ENCODE measurements at regions not wholly inside any gene's neighbourhood (a gene's known extent, or its start where the extent isn't known, plus 50 kb on each side); places are given as distances from the start of the nearest gene placed in this dataset.

DNA sequence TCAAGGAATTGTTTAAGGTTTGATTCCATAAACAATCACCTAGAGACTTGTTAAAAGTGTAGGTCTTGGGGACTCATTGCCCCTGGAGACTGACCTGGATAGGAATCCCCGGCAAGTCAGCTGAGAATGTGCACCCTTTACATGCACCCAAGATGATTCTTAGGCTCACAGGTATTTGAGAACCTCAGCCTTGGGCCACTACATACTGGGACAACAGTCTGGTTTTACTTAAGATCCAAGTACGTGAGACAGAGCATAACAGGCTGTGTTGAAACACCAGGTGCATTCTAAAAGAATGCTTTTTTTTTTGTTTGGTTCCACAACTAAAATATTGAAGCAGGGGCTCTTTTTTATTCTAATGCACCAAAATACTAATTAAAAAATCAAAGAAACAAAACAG lies 215.8 kb downstream of the TMX3 start (continued):
- TF ChIP-seq, protein P1, sequence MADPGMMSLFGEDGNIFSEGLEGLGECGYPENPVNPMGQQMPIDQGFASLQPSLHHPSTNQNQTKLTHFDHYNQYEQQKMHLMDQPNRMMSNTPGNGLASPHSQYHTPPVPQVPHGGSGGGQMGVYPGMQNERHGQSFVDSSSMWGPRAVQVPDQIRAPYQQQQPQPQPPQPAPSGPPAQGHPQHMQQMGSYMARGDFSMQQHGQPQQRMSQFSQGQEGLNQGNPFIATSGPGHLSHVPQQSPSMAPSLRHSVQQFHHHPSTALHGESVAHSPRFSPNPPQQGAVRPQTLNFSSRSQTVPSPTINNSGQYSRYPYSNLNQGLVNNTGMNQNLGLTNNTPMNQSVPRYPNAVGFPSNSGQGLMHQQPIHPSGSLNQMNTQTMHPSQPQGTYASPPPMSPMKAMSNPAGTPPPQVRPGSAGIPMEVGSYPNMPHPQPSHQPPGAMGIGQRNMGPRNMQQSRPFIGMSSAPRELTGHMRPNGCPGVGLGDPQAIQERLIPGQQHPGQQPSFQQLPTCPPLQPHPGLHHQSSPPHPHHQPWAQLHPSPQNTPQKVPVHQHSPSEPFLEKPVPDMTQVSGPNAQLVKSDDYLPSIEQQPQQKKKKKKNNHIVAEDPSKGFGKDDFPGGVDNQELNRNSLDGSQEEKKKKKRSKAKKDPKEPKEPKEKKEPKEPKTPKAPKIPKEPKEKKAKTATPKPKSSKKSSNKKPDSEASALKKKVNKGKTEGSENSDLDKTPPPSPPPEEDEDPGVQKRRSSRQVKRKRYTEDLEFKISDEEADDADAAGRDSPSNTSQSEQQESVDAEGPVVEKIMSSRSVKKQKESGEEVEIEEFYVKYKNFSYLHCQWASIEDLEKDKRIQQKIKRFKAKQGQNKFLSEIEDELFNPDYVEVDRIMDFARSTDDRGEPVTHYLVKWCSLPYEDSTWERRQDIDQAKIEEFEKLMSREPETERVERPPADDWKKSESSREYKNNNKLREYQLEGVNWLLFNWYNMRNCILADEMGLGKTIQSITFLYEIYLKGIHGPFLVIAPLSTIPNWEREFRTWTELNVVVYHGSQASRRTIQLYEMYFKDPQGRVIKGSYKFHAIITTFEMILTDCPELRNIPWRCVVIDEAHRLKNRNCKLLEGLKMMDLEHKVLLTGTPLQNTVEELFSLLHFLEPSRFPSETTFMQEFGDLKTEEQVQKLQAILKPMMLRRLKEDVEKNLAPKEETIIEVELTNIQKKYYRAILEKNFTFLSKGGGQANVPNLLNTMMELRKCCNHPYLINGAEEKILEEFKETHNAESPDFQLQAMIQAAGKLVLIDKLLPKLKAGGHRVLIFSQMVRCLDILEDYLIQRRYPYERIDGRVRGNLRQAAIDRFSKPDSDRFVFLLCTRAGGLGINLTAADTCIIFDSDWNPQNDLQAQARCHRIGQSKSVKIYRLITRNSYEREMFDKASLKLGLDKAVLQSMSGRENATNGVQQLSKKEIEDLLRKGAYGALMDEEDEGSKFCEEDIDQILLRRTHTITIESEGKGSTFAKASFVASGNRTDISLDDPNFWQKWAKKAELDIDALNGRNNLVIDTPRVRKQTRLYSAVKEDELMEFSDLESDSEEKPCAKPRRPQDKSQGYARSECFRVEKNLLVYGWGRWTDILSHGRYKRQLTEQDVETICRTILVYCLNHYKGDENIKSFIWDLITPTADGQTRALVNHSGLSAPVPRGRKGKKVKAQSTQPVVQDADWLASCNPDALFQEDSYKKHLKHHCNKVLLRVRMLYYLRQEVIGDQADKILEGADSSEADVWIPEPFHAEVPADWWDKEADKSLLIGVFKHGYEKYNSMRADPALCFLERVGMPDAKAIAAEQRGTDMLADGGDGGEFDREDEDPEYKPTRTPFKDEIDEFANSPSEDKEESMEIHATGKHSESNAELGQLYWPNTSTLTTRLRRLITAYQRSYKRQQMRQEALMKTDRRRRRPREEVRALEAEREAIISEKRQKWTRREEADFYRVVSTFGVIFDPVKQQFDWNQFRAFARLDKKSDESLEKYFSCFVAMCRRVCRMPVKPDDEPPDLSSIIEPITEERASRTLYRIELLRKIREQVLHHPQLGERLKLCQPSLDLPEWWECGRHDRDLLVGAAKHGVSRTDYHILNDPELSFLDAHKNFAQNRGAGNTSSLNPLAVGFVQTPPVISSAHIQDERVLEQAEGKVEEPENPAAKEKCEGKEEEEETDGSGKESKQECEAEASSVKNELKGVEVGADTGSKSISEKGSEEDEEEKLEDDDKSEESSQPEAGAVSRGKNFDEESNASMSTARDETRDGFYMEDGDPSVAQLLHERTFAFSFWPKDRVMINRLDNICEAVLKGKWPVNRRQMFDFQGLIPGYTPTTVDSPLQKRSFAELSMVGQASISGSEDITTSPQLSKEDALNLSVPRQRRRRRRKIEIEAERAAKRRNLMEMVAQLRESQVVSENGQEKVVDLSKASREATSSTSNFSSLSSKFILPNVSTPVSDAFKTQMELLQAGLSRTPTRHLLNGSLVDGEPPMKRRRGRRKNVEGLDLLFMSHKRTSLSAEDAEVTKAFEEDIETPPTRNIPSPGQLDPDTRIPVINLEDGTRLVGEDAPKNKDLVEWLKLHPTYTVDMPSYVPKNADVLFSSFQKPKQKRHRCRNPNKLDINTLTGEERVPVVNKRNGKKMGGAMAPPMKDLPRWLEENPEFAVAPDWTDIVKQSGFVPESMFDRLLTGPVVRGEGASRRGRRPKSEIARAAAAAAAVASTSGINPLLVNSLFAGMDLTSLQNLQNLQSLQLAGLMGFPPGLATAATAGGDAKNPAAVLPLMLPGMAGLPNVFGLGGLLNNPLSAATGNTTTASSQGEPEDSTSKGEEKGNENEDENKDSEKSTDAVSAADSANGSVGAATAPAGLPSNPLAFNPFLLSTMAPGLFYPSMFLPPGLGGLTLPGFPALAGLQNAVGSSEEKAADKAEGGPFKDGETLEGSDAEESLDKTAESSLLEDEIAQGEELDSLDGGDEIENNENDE (IDR thresholded peaks at IDR 0.05; ENCODE audit: insufficient replicate concordance, low read length), result no peak
- TF ChIP-seq, protein P2, sequence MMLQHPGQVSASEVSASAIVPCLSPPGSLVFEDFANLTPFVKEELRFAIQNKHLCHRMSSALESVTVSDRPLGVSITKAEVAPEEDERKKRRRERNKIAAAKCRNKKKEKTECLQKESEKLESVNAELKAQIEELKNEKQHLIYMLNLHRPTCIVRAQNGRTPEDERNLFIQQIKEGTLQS (IDR thresholded peaks at IDR 0.05; ENCODE audit: insufficient read depth, low read depth, low read length), result no peak
